Neural cell (in vitro differentiated cells): ENCODE measurements at regions not wholly inside any gene's neighbourhood (a gene's known extent, or its start where the extent isn't known, plus 50 kb on each side); places are given as distances from the start of the nearest gene placed in this dataset.

ENCODE experiments used
- CTCF ChIP-seq: fragments of 450-650 bp; IDR thresholded peaks from 2 replicates; pipeline ENCODE4 v1.5.1; 2014; ENCODE audit warnings: antibody characterized with exemption, mild to moderate bottlenecking, moderate library complexity; ENCODE audit not compliant: poor library complexity, severe bottlenecking
- EP300 ChIP-seq: fragments of 450-650 bp; conservative IDR thresholded peaks from 2 replicates; pipeline ENCODE4 v1.6.1; 2014; ENCODE audit warnings: antibody characterized with exemption, mild to moderate bottlenecking, moderate library complexity; ENCODE audit not compliant: poor library complexity, severe bottlenecking
- EZH2 ChIP-seq: fragments of 200-600, 300-800 bp; shearing (Covaris generic), sonication (generic); IDR thresholded peaks from 2 replicates; pipeline ENCODE4 v1.6.1; 2014; ENCODE audit warnings: antibody characterized with exemption, low read length, borderline replicate concordance, mild to moderate bottlenecking; ENCODE audit not compliant: insufficient read depth, poor library complexity, severe bottlenecking
- MXI1 ChIP-seq: fragments of 450-650 bp; conservative IDR thresholded peaks from 2 replicates; pipeline ENCODE4 v1.6.1; 2014; ENCODE audit warnings: antibody characterized with exemption, mild to moderate bottlenecking; ENCODE audit not compliant: poor library complexity, severe bottlenecking
- POLR2AphosphoS5 ChIP-seq: IDR thresholded peaks from 2 replicates; pipeline ENCODE4 v1.6.1; 2012
- RAD21 ChIP-seq: fragments of 450-650 bp; conservative IDR thresholded peaks from 2 replicates; pipeline ENCODE4 v1.6.1; 2014; ENCODE audit warnings: antibody characterized with exemption, mild to moderate bottlenecking, moderate library complexity
- REST ChIP-seq: IDR thresholded peaks from 2 replicates; pipeline ENCODE4 v1.6.1; 2012; ENCODE audit warnings: borderline replicate concordance
- SMC3 ChIP-seq: fragments of 450-650 bp; conservative IDR thresholded peaks from 2 replicates; pipeline ENCODE4 v1.6.1; 2014; ENCODE audit warnings: antibody characterized with exemption, mild to moderate bottlenecking, moderate library complexity; ENCODE audit not compliant: poor library complexity

GRCh38 chr21:22253761-22254160 lies 1255.6 kb downstream of the NCAM2 start:
- TF ChIP-seq RAD21 (no peak), REST (no peak), CTCF (no peak), EP300 (no peak), EZH2 (no peak), POLR2AphosphoS5 (no peak), SMC3 (no peak), MXI1 (no peak)
